ENCODE measurements at regions not wholly inside any gene's neighbourhood (a gene's known extent, or its start where the extent isn't known, plus 50 kb on each side); places are given as distances from the start of the nearest gene placed in this dataset.

- Histone ChIP-seq H2BK15ac (ENCODE audit: low read depth, low read length) (no peak overlapping the region), H3K18ac (ENCODE audit: insufficient read length, low read depth, low read length) (no peak overlapping the region), H3K56ac (ENCODE audit: insufficient read length, low read depth, low read length) (no peak overlapping the region), H3K27me3 (ENCODE audit: insufficient read depth, low read length) (no peaks in the 10 kb centered on the region), H2BK5ac (ENCODE audit: insufficient read length, low read length) (no peak overlapping the region), H3K9ac (ENCODE audit: extremely low read depth, insufficient read length, low read length) (no peak overlapping the region), H3K27ac (ENCODE audit: insufficient read length, low read depth, low read length) (no peak overlapping the region), H3K9me3 (ENCODE audit: control insufficient read depth, low read depth, low read length) (no peaks in the 10 kb centered on the region), H3K4me1 (ENCODE audit: insufficient read depth, low read length) (no peaks in the 10 kb centered on the region), H3K23me2 (ENCODE audit: insufficient read length, low read depth, low read length, poor library complexity, severe bottlenecking) (no peaks in the 10 kb centered on the region), H2BK120ac (ENCODE audit: low read depth, low read length, poor library complexity, severe bottlenecking) (no peak overlapping the region), H3K79me2 (ENCODE audit: insufficient read depth, low read length) (no peaks in the 10 kb centered on the region), H2AFZ (ENCODE audit: low read length) (no peak overlapping the region), H3K23ac (ENCODE audit: insufficient read length, low read depth, low read length) (no peak overlapping the region), H4K8ac (replicated peaks; ENCODE audit: insufficient read length, low read depth, low read length) (no peak overlapping the region), H2BK12ac (ENCODE audit: insufficient read length, low read depth, low read length) (no peak overlapping the region), H2AK5ac (ENCODE audit: insufficient read length, low read length) (no peak overlapping the region), H3K4ac (ENCODE audit: low read depth, low read length) (no peak overlapping the region), H3K4me2 (ENCODE audit: insufficient read depth, insufficient read length, low read length) (no peak overlapping the region), H4K5ac (ENCODE audit: insufficient read length, low read depth, low read length) (no peak overlapping the region), H3K14ac (ENCODE audit: insufficient read depth, low read length) (no peak overlapping the region), H4K91ac (ENCODE audit: insufficient read length, low read depth, low read length) (no peak overlapping the region), H3T11ph (ENCODE audit: low read length) (no peak overlapping the region), H4K20me1 (ENCODE audit: control insufficient read depth, insufficient read depth, insufficient read length) (no peaks in the 10 kb centered on the region), H2BK20ac (ENCODE audit: low read depth, low read length, poor library complexity, severe bottlenecking) (no peak overlapping the region), H3K79me1 (ENCODE audit: insufficient read depth, low read depth, low read length, poor library complexity, severe bottlenecking) (no peaks in the 10 kb centered on the region)
- no peak for DNase-seq
- no peak for TF ChIP-seq CTCF (conservative IDR thresholded peaks at IDR 0.05)
- Mint-ChIP-seq H3K27me3 (ENCODE audit: low read depth) (no peaks in the 10 kb centered on the region), H3K27ac (no peak overlapping the region; a peak in 1 of 7 replicates), H3K4me1 (no peaks in the 10 kb centered on the region), H3K4me3 (no peak overlapping the region), H3K36me3 (ENCODE audit: insufficient read depth in 1 of 3, low read depth in 3 of 3) (no peaks in the 10 kb centered on the region), H3K9me3 (no peaks in the 10 kb centered on the region)
These were observed 1357.7 kb downstream of the PCDH9 start for GRCh38 chr13:65872448-65872847.
